Esophagus squamous epithelium (tissue), 5 donors: ENCODE measurements at regions not wholly inside any gene's neighbourhood (a gene's known extent, or its start where the extent isn't known, plus 50 kb on each side); places are given as distances from the start of the nearest gene placed in this dataset.

Source experiments
- DNase-seq: peaks from one replicate; lab custom pipeline; 2025; lab: John Stamatoyannopoulos, UW
- H3K27ac ChIP-seq, 4 donors: fragments of 200-600 bp; sonication (generic); one replicate each; pipeline ENCODE4 v1.5.1; 2016 to 2019; ENCODE audit warnings: mild to moderate bottlenecking in 1 of 4
- H3K27me3 ChIP-seq, 4 donors: fragments of 200-600 bp; sonication (generic); 1 replicate in 3 of 4; 2 replicates in 1 of 4; pipeline versions ENCODE4 v1.5.1 to v1.6.0; 2017 to 2021; ENCODE audit warnings: antibody characterized with exemption in 1 of 4
- H3K36me3 ChIP-seq, 3 donors: fragments of 200-600 bp; sonication (generic); one replicate each; pipeline ENCODE4 v1.5.1; 2016 to 2019
- H3K4me1 ChIP-seq, 3 donors: fragments of 200-600 bp; sonication (generic); one replicate each; pipeline ENCODE4 v1.5.1; 2017 to 2019
- H3K4me3 ChIP-seq, 4 donors: fragments of 200-600 bp; sonication (generic); 1 replicate in 3 of 4; 2 replicates in 1 of 4; pipeline ENCODE4 v1.5.1; 2016 to 2019; ENCODE audit warnings: mild to moderate bottlenecking in 2 of 4, moderate library complexity in 1 of 4
- H3K9me3 ChIP-seq, 3 donors: fragments of 200-600 bp; sonication (generic); one replicate each; pipeline ENCODE4 v1.5.1; 2016 to 2019
- POLR2A ChIP-seq, 4 donors: fragments of 450-650 bp; IDR thresholded peaks; one replicate each; pipeline ENCODE4 v1.6.1; 2017; ENCODE audit warnings: antibody characterized with exemption in 4 of 4, mild to moderate bottlenecking in 4 of 4, moderate library complexity in 3 of 4
- WGBS, 2 donors: methylation state at CpG; one replicate each; pipeline ENCODE4 v1.1.5; 2018; 5-methylcytosine and 5-hydroxymethylcytosine counted together
- intact Hi-C: fragments of 100-400 bp; cut with DNase I; formaldehyde crosslinking; loops from one replicate; pipeline ENCODE4 v1.15.0; 2022
- TF ChIP-seq, protein P1 (sequence below), 6 experiments: fragments of 450-650 bp in 4 of 6; fragments of 200-600 bp in 2 of 6; sonication (generic) in 2 of 6; IDR thresholded peaks; one replicate each; pipeline ENCODE4 v1.5.1; 2016 to 2019; ENCODE audit warnings: antibody characterized with exemption in 6 of 6, mild to moderate bottlenecking in 4 of 6, moderate library complexity in 4 of 6
- donor health status: DM: yes; HTN: yes; CAD: no.

- Histone ChIP-seq H3K9me3 (peaks cover 0 to 11% (median 5%) of the 10 kb centered on the region in 3 donors), H3K4me1 (no peaks in the 10 kb centered on the region), H3K4me3 (no peak overlapping the region), H3K27me3 (no peaks in the 10 kb centered on the region), H3K27ac (no peak overlapping the region), H3K36me3 (no peaks in the 10 kb centered on the region)
- WGBS, 2 donors = 43% methylated on average over 2 of the region's 2 CpGs
- TF ChIP-seq POLR2A (IDR thresholded peaks at IDR 0.05) = no peak
- TF ChIP-seq, protein P1, sequence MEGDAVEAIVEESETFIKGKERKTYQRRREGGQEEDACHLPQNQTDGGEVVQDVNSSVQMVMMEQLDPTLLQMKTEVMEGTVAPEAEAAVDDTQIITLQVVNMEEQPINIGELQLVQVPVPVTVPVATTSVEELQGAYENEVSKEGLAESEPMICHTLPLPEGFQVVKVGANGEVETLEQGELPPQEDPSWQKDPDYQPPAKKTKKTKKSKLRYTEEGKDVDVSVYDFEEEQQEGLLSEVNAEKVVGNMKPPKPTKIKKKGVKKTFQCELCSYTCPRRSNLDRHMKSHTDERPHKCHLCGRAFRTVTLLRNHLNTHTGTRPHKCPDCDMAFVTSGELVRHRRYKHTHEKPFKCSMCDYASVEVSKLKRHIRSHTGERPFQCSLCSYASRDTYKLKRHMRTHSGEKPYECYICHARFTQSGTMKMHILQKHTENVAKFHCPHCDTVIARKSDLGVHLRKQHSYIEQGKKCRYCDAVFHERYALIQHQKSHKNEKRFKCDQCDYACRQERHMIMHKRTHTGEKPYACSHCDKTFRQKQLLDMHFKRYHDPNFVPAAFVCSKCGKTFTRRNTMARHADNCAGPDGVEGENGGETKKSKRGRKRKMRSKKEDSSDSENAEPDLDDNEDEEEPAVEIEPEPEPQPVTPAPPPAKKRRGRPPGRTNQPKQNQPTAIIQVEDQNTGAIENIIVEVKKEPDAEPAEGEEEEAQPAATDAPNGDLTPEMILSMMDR (IDR thresholded peaks at IDR 0.05) = no peak
- DNase-seq = no peak
- intact Hi-C loops = no loop called here
These were observed 173.6 kb upstream of the SMAD3 start for GRCh38 chr15:66891776-66892175.

- no peak for DNase-seq
- H3K9me3 ChIP-seq = peaks cover 0 to 11% (median 5%) of the 10 kb centered on the region in 3 donors
- no peak overlapping the region for H3K27ac ChIP-seq
- H3K27me3 ChIP-seq = no peaks in the 10 kb centered on the region
- no peaks in the 10 kb centered on the region for H3K4me1 ChIP-seq
- intact Hi-C loops = no loop called here
- 78 to 82% methylated on average over 4 of the region's 4 CpGs for WGBS, 2 donors
- no peaks in the 10 kb centered on the region for H3K36me3 ChIP-seq
- no peak for TF ChIP-seq POLR2A (IDR thresholded peaks at IDR 0.05)
- TF ChIP-seq, protein P1 (IDR thresholded peaks at IDR 0.05) = no peak
- no peak overlapping the region for H3K4me3 ChIP-seq
These were observed 172.1 kb upstream of the SMAD3 start for GRCh38 chr15:66893294-66893693.

- no peaks in the 10 kb centered on the region for H3K4me1 ChIP-seq
- TF ChIP-seq POLR2A (IDR thresholded peaks at IDR 0.05) = no peak
- TF ChIP-seq, protein P1 (IDR thresholded peaks at IDR 0.05) = no peak
- H3K9me3 ChIP-seq = peaks cover 0 to 8% (median 2%) of the 10 kb centered on the region in 3 donors
- intact Hi-C loops = no loop called here
- H3K27me3 ChIP-seq = no peaks in the 10 kb centered on the region
- H3K27ac ChIP-seq = no peak overlapping the region
- 92 to 100% methylated on average over 4 to 5 of the region's 5 CpGs for WGBS, 2 donors
- no peak overlapping the region for H3K4me3 ChIP-seq
- H3K36me3 ChIP-seq = no peaks in the 10 kb centered on the region
- no peak for DNase-seq
These were observed 171.0 kb upstream of the SMAD3 start for GRCh38 chr15:66894363-66894762.

GRCh38 chr15:66894986-66895780, 170.2 kb upstream of the SMAD3 start:
- H3K27me3 ChIP-seq = no peaks in the 10 kb centered on the region
- TF ChIP-seq, protein P1 (IDR thresholded peaks at IDR 0.05) = no peak
- TF ChIP-seq POLR2A (IDR thresholded peaks at IDR 0.05) = no peak
- 69 to 77% methylated on average over 4 of the region's 4 CpGs for WGBS, 2 donors
- no peak overlapping the region for H3K4me3 ChIP-seq
- no peak for DNase-seq
- H3K9me3 ChIP-seq = peaks cover 0 to under 1% (median 0%) of the 10 kb centered on the region in 3 donors
- intact Hi-C loops = no loop called here
- no peak overlapping the region for H3K27ac ChIP-seq
- H3K36me3 ChIP-seq = no peaks in the 10 kb centered on the region
- H3K4me1 ChIP-seq = no peaks in the 10 kb centered on the region

- Histone ChIP-seq H3K4me1 (no peaks in the 10 kb centered on the region), H3K36me3 (no peaks in the 10 kb centered on the region), H3K9me3 (no peaks in the 10 kb centered on the region), H3K4me3 (no peak overlapping the region), H3K27ac (no peak overlapping the region), H3K27me3 (no peaks in the 10 kb centered on the region)
- intact Hi-C loops = no loop called here
- no peak for DNase-seq
- TF ChIP-seq, protein P1 (IDR thresholded peaks at IDR 0.05) = no peak
- no peak for TF ChIP-seq POLR2A (IDR thresholded peaks at IDR 0.05)
- 90 to 95% methylated on average over 8 to 9 of the region's 9 CpGs for WGBS, 2 donors
These were observed 169.5 kb upstream of the SMAD3 start for GRCh38 chr15:66895794-66896453.
